ENCODE measurements at regions not wholly inside any gene's neighbourhood (a gene's known extent, or its start where the extent isn't known, plus 50 kb on each side); places are given as distances from the start of the nearest gene placed in this dataset.

GRCh38 chr5:8934455-8934854, 611.4 kb downstream of the SEMA5A start:
- POLR2A ChIA-PET, result no interaction called here
- Histone ChIP-seq H3K9me3 (ENCODE audit: control insufficient read depth in 1 of 2, insufficient read depth in 1 of 2, low read length in 2 of 2) (peaks cover 0 to 14% of the 10 kb centered on the region in 2 experiments), H3K36me3 (ENCODE audit: insufficient read depth, low read length) (no peaks in the 10 kb centered on the region), H3K27ac (ENCODE audit: low read depth in 1 of 2, low read length in 2 of 2) (no peak overlapping the region), H3K4me3 (ENCODE audit: low read length) (no peak overlapping the region), H3K4me1 (ENCODE audit: insufficient read depth, low read length) (no peaks in the 10 kb centered on the region), H3K27me3 (ENCODE audit: control insufficient read depth in 1 of 2, insufficient read depth in 2 of 2, low read length in 2 of 2) (no peaks in the 10 kb centered on the region)
- Mint-ChIP-seq H3K9me3 (peaks cover 13% of the 10 kb centered on the region), H3K27ac (no peak overlapping the region), H3K27me3 (no peaks in the 10 kb centered on the region), H3K4me1 (ENCODE audit: low read depth) (no peaks in the 10 kb centered on the region), H3K4me3 (no peak overlapping the region), H3K36me3 (ENCODE audit: low read depth) (no peaks in the 10 kb centered on the region)
- intact Hi-C loops (cut with DNase I, micrococcal nuclease), result no loop called here
- DNase-seq, result no peak
- no peak for TF ChIP-seq CTCF (IDR thresholded peaks at IDR 0.05)
- no peak for ATAC-seq (ENCODE audit: poor library complexity)
- CTCF ChIA-PET, result no interaction called here

DNA sequence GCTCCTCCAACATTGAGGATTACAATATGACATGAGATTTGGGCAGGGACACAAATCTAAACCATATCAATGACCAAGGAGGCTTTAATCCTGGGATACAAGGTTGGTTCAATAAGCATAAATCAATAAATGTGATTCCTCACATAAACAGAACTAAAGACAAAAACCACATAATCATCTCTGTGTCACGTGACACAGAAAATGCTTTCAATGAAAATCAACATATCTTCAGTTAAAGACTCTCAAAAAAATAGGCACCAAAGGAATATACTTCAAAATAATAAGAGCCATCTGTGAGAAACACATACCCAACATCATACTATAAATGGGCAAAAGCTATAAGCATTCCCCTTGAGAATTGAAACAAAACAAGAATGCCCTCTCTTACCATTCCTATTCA, 604.9 kb downstream of the SEMA5A start:
- Histone ChIP-seq H3K4me3 (ENCODE audit: low read length) (no peak overlapping the region), H3K27ac (ENCODE audit: low read depth in 1 of 2, low read length in 2 of 2) (no peak overlapping the region), H3K36me3 (ENCODE audit: insufficient read depth, low read length) (no peaks in the 10 kb centered on the region), H3K4me1 (ENCODE audit: insufficient read depth, low read length) (no peaks in the 10 kb centered on the region), H3K9me3 (ENCODE audit: control insufficient read depth in 1 of 2, insufficient read depth in 1 of 2, low read length in 2 of 2) (peaks cover 0 to 4% of the 10 kb centered on the region in 2 experiments), H3K27me3 (ENCODE audit: control insufficient read depth in 1 of 2, insufficient read depth in 2 of 2, low read length in 2 of 2) (no peaks in the 10 kb centered on the region)
- intact Hi-C loops (cut with DNase I, micrococcal nuclease), result no loop called here
- ChIA-PET CTCF (no interaction called here), POLR2A (no interaction called here)
- Mint-ChIP-seq H3K9me3 (peaks cover 14% of the 10 kb centered on the region), H3K36me3 (ENCODE audit: low read depth) (no peaks in the 10 kb centered on the region), H3K4me3 (no peak overlapping the region), H3K27me3 (no peaks in the 10 kb centered on the region), H3K4me1 (ENCODE audit: low read depth) (no peaks in the 10 kb centered on the region), H3K27ac (no peak overlapping the region)
- no peak for DNase-seq
- no peak for TF ChIP-seq CTCF (IDR thresholded peaks at IDR 0.05)
- no peak for ATAC-seq (ENCODE audit: poor library complexity)

DNA sequence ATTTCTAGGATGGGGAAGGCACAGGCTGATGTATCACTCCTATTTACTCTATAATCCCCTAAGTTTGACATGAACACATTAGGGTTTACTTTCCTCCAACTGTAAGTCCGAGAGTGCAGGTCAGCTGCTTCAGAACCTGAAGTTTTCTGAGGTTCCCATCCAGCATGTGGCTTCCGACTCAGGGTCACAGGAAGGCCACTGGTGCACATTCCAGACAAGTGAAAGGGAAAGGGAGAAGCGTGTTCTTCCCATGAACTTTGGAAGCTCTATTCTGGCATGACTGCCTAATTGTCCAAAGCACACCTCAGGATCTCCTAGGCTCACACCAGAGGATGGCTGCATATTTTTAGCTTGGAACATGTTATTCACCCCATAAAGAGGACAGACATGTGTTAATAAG, 602.6 kb downstream of the SEMA5A start:
- CTCF ChIA-PET, result no interaction called here
- DNase-seq (no peak), ATAC-seq (ENCODE audit: poor library complexity) (no peak)
- no peak overlapping the region for H3K27ac Mint-ChIP-seq
- Histone ChIP-seq H3K27ac (ENCODE audit: low read depth in 1 of 2, low read length in 2 of 2) (no peak overlapping the region), H3K4me1 (ENCODE audit: insufficient read depth, low read length) (no peaks in the 10 kb centered on the region), H3K9me3 (ENCODE audit: control insufficient read depth in 1 of 2, insufficient read depth in 1 of 2, low read length in 2 of 2) (no peaks in the 10 kb centered on the region), H3K27me3 (ENCODE audit: control insufficient read depth in 1 of 2, insufficient read depth in 2 of 2, low read length in 2 of 2) (no peaks in the 10 kb centered on the region), H3K4me3 (ENCODE audit: low read length) (no peak overlapping the region), H3K36me3 (ENCODE audit: insufficient read depth, low read length) (no peaks in the 10 kb centered on the region)
- POLR2A ChIA-PET, result no interaction called here
- peaks cover 14% of the 10 kb centered on the region for H3K9me3 Mint-ChIP-seq
- H3K36me3 Mint-ChIP-seq (ENCODE audit: low read depth), result no peaks in the 10 kb centered on the region
- H3K27me3 Mint-ChIP-seq, result no peaks in the 10 kb centered on the region
- no peaks in the 10 kb centered on the region for H3K4me1 Mint-ChIP-seq (ENCODE audit: low read depth)
- no peak overlapping the region for H3K4me3 Mint-ChIP-seq
- intact Hi-C loops (cut with DNase I, micrococcal nuclease), result no loop called here
- no peak for TF ChIP-seq CTCF (IDR thresholded peaks at IDR 0.05)
